ENCODE measurements at regions not wholly inside any gene's neighbourhood (a gene's known extent, or its start where the extent isn't known, plus 50 kb on each side); places are given as distances from the start of the nearest gene placed in this dataset.

GRCh38 chr9:80375477-80375876 lies 803.7 kb downstream of the TLE4 start:
- no peaks in the 10 kb centered on the region for H3K27me3 ChIP-seq
- ATAC-seq, result no peak
- no peaks in the 10 kb centered on the region for H3K4me1 ChIP-seq
- intact Hi-C loops (cut with DNase I), result no loop called here
- WGBS, 2 donors, result 7 to 10% methylated on average over 1 of the region's 1 CpG
- H3K27ac ChIP-seq, result no peak overlapping the region
- DNase-seq, result no peak
- no peak overlapping the region for H3K4me3 ChIP-seq
- no peak for TF ChIP-seq CTCF (IDR thresholded peaks at IDR 0.05)
- no peak for TF ChIP-seq POLR2A (IDR thresholded peaks at IDR 0.05)
- no peaks in the 10 kb centered on the region for H3K36me3 ChIP-seq (replicated peaks in 1 of 2; ENCODE audit: insufficient read depth in 1 of 2, low read depth in 2 of 2)
- H3K9me3 ChIP-seq, result no peaks in the 10 kb centered on the region

GRCh38 chr9:80369641-80370040 lies 797.9 kb downstream of the TLE4 start:
- no peaks in the 10 kb centered on the region for H3K4me1 ChIP-seq
- no peak for ATAC-seq
- no peak for TF ChIP-seq CTCF (IDR thresholded peaks at IDR 0.05)
- no peak for TF ChIP-seq POLR2A (IDR thresholded peaks at IDR 0.05)
- no peaks in the 10 kb centered on the region for H3K9me3 ChIP-seq
- no peak overlapping the region for H3K4me3 ChIP-seq
- intact Hi-C loops (cut with DNase I), result no loop called here
- no peaks in the 10 kb centered on the region for H3K36me3 ChIP-seq (replicated peaks in 1 of 2; ENCODE audit: insufficient read depth in 1 of 2, low read depth in 2 of 2)
- WGBS, 2 donors, result 36 to 38% methylated on average over 2 of the region's 2 CpGs
- no peak overlapping the region for H3K27ac ChIP-seq
- DNase-seq, result no peak
- no peaks in the 10 kb centered on the region for H3K27me3 ChIP-seq

GRCh38 chr9:80366626-80367025 lies 794.9 kb downstream of the TLE4 start:
- Histone ChIP-seq H3K4me3 (no peak overlapping the region), H3K36me3 (replicated peaks in 1 of 2; ENCODE audit: insufficient read depth in 1 of 2, low read depth in 2 of 2) (no peaks in the 10 kb centered on the region), H3K27ac (no peak overlapping the region), H3K9me3 (no peaks in the 10 kb centered on the region), H3K4me1 (no peaks in the 10 kb centered on the region), H3K27me3 (no peaks in the 10 kb centered on the region)
- ATAC-seq (no peak), DNase-seq (no peak)
- intact Hi-C loops (cut with DNase I), result no loop called here
- TF ChIP-seq CTCF (IDR thresholded peaks at IDR 0.05) (no peak), POLR2A (IDR thresholded peaks at IDR 0.05) (no peak)
- WGBS, 2 donors, result 0% methylated on average over 2 of the region's 2 CpGs

- Histone ChIP-seq H3K27me3 (no peaks in the 10 kb centered on the region), H3K27ac (no peak overlapping the region), H3K9me3 (no peaks in the 10 kb centered on the region), H3K36me3 (replicated peaks in 1 of 2; ENCODE audit: insufficient read depth in 1 of 2, low read depth in 2 of 2) (no peaks in the 10 kb centered on the region), H3K4me3 (no peak overlapping the region), H3K4me1 (no peaks in the 10 kb centered on the region)
- intact Hi-C loops (cut with DNase I), result no loop called here
- ATAC-seq (no peak), DNase-seq (no peak)
- WGBS, 2 donors, result 81 to 85% methylated on average over 30 to 35 of the region's 35 CpGs
- TF ChIP-seq CTCF (IDR thresholded peaks at IDR 0.05) (no peak), POLR2A (IDR thresholded peaks at IDR 0.05) (no peak)
Observed at GRCh38 chr9:80359941-80360881, 788.4 kb downstream of the TLE4 start.

- Histone ChIP-seq H3K27me3 (no peaks in the 10 kb centered on the region), H3K36me3 (replicated peaks in 1 of 2; ENCODE audit: insufficient read depth in 1 of 2, low read depth in 2 of 2) (no peaks in the 10 kb centered on the region), H3K27ac (no peak overlapping the region), H3K9me3 (no peaks in the 10 kb centered on the region), H3K4me3 (no peak overlapping the region), H3K4me1 (no peaks in the 10 kb centered on the region)
- 92% methylated on average over 4 to 11 of the region's 11 CpGs for whole genome bisulfite sequencing, 2 donors
- TF ChIP-seq CTCF (IDR thresholded peaks at IDR 0.05) (no peak), POLR2A (IDR thresholded peaks at IDR 0.05) (no peak)
- no peak for ATAC-seq
- intact Hi-C loops (cut with DNase I), result no loop called here
- DNase-seq, result no peak
Observed at GRCh38 chr9:80359291-80359690, 787.5 kb downstream of the TLE4 start.

Data from body of pancreas (tissue), 4 donors.